HEK293T (cell line): ENCODE measurements at regions not wholly inside any gene's neighbourhood (a gene's known extent, or its start where the extent isn't known, plus 50 kb on each side); places are given as distances from the start of the nearest gene placed in this dataset.

ENCODE experiments used
- ARNT ChIP-seq: fragments of 450-650 bp; IDR thresholded peaks from 2 replicates; pipeline ENCODE4 v1.6.1; 2017; ENCODE audit warnings: mild to moderate bottlenecking
- BHLHE40 ChIP-seq: fragments of 450-650 bp; IDR thresholded peaks from 2 replicates; pipeline ENCODE4 v1.6.1; 2016; ENCODE audit warnings: mild to moderate bottlenecking, moderate library complexity, borderline replicate concordance
- ELF4 ChIP-seq: fragments of 450-650 bp; IDR thresholded peaks from 2 replicates; pipeline ENCODE4 v1.6.1; 2017; ENCODE audit warnings: antibody characterized with exemption
- FOXK2 ChIP-seq: fragments of 450-650 bp; IDR thresholded peaks from 2 replicates; pipeline ENCODE4 v1.6.1; 2016; ENCODE audit warnings: mild to moderate bottlenecking
- FOXM1 ChIP-seq: fragments of 450-650 bp; IDR thresholded peaks from 2 replicates; pipeline ENCODE4 v1.6.1; 2017; ENCODE audit warnings: mild to moderate bottlenecking, borderline replicate concordance
- LEF1 ChIP-seq: fragments of 450-650 bp; IDR thresholded peaks from 2 replicates; pipeline ENCODE4 v1.6.1; 2017; ENCODE audit warnings: mild to moderate bottlenecking, borderline replicate concordance
- SP1 ChIP-seq: fragments of 450-650 bp; IDR thresholded peaks from 2 replicates; pipeline ENCODE4 v1.6.1; 2017
- SUZ12 ChIP-seq: fragments of 450-650 bp; IDR thresholded peaks from 2 replicates; pipeline ENCODE4 v1.6.1; 2016; ENCODE audit warnings: mild to moderate bottlenecking
- ZNF384 ChIP-seq: fragments of 450-650 bp; IDR thresholded peaks from 2 replicates; pipeline ENCODE4 v1.6.1; 2016
- TF ChIP-seq, protein P1 (sequence below): fragments of 450-650 bp; IDR thresholded peaks from 2 replicates; pipeline ENCODE4 v1.6.1; 2016

DNA sequence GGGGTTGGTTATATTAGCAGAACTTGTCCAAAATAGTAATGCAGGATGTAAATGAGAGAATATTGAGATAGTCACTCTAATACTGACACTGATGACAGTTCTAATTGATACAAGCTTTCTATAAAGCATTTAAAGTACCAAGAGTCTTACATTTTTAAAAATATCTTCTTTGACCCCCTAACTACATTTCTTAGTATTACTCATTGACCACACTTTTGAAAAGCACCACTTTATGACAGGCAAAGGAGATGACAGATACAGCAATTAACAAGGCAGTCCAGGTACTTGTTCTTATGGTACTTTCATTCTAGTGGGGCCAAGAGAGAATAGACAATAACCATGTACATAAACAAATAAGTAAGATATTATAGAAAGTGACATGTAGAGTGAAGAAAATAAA, 139.4 kb upstream of the EYA4 start:
- TF ChIP-seq SP1, result no peak
- no peak for TF ChIP-seq ELF4
- TF ChIP-seq ZNF384, result no peak
- TF ChIP-seq BHLHE40, result no peak
- no peak for TF ChIP-seq FOXK2
- TF ChIP-seq, protein P1, sequence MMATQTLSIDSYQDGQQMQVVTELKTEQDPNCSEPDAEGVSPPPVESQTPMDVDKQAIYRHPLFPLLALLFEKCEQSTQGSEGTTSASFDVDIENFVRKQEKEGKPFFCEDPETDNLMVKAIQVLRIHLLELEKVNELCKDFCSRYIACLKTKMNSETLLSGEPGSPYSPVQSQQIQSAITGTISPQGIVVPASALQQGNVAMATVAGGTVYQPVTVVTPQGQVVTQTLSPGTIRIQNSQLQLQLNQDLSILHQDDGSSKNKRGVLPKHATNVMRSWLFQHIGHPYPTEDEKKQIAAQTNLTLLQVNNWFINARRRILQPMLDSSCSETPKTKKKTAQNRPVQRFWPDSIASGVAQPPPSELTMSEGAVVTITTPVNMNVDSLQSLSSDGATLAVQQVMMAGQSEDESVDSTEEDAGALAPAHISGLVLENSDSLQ, result no peak
- TF ChIP-seq SUZ12, result no peak
- no peak for TF ChIP-seq LEF1
- TF ChIP-seq ARNT, result no peak
- TF ChIP-seq FOXM1, result no peak
